ENCODE measurements at regions not wholly inside any gene's neighbourhood (a gene's known extent, or its start where the extent isn't known, plus 50 kb on each side); places are given as distances from the start of the nearest gene placed in this dataset.

DNA sequence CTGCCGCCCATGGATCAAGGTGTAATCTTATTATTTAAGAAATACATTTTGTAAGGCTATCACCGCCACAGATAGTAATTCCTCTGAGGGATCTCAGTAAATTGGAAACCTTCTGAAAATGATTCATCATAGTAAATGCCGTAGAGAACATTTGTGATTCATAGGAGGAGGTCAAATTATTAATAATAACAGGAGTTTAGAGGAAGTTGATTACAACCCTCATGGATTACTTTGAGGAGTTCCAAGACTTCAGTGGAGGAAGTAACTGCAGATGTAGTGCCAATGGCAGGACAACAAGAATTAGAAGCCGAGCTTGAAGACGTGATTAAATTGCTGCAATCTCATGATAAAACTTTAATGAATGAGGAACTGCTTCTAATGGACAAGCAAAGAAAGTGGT, 280.1 kb downstream of the PTPRC start:
- Histone ChIP-seq H3K27me3 (no peaks in the 10 kb centered on the region), H3K4me1 (no peaks in the 10 kb centered on the region), H3K36me3 (no peaks in the 10 kb centered on the region), H3K27ac (no peak overlapping the region), H3K4me3 (no peak overlapping the region), H3K9me3 (no peaks in the 10 kb centered on the region)
- intact Hi-C loops (cut with DNase I), result no loop called here
- TF ChIP-seq POLR2A (IDR thresholded peaks at IDR 0.05), result no peak
- TF ChIP-seq, protein P1, sequence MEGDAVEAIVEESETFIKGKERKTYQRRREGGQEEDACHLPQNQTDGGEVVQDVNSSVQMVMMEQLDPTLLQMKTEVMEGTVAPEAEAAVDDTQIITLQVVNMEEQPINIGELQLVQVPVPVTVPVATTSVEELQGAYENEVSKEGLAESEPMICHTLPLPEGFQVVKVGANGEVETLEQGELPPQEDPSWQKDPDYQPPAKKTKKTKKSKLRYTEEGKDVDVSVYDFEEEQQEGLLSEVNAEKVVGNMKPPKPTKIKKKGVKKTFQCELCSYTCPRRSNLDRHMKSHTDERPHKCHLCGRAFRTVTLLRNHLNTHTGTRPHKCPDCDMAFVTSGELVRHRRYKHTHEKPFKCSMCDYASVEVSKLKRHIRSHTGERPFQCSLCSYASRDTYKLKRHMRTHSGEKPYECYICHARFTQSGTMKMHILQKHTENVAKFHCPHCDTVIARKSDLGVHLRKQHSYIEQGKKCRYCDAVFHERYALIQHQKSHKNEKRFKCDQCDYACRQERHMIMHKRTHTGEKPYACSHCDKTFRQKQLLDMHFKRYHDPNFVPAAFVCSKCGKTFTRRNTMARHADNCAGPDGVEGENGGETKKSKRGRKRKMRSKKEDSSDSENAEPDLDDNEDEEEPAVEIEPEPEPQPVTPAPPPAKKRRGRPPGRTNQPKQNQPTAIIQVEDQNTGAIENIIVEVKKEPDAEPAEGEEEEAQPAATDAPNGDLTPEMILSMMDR (IDR thresholded peaks at IDR 0.05), result no peak
- no peak for DNase-seq
- 46 to 50% methylated on average over 5 of the region's 5 CpGs for WGBS, 2 donors

DNA sequence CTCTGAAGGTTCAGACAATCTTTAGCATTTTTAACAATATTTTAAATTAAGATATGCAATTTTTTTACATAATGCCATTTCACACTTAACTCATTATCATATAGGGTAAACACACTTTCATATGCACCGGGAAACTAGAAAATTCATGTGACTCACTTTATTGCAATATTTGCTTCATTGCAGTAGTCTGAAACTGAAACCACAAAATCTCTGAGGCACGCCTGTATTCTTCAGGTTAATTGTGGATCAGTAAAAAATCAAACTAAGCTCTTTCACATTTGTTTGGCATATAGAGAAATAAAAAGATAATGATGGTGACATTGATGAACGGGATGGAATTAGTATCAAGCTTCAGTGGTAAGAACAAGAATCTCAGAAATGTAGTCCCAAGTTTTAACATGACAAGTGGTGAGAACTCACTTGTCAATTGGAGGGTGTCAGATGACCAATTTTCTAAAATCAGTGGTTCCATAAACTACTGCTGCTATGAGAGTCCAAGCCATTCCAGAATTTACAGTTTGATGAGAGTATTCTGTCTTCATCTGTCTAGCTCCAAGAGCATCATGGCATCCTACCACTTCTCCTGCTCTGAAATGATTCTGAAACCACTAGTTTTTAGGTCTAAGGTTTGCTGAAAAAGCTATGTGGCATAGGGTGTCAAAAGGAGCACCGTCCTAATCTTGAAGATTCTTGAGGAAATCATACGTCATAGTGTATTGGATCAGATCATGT, 281.0 kb downstream of the PTPRC start:
- DNase-seq, result no peak
- no peaks in the 10 kb centered on the region for H3K27me3 ChIP-seq
- intact Hi-C loops (cut with DNase I), result no loop called here
- H3K27ac ChIP-seq, result no peak overlapping the region
- TF ChIP-seq POLR2A (IDR thresholded peaks at IDR 0.05), result no peak
- TF ChIP-seq, protein P1 (IDR thresholded peaks at IDR 0.05), result no peak
- WGBS, 2 donors, result 52 to 64% methylated on average over 5 of the region's 5 CpGs
- peak overlapping the region in 1 of 4 donors; percentile 6 for H3K4me3 ChIP-seq
- H3K4me1 ChIP-seq, result no peaks in the 10 kb centered on the region
- no peaks in the 10 kb centered on the region for H3K36me3 ChIP-seq
- H3K9me3 ChIP-seq, result no peaks in the 10 kb centered on the region

DNA sequence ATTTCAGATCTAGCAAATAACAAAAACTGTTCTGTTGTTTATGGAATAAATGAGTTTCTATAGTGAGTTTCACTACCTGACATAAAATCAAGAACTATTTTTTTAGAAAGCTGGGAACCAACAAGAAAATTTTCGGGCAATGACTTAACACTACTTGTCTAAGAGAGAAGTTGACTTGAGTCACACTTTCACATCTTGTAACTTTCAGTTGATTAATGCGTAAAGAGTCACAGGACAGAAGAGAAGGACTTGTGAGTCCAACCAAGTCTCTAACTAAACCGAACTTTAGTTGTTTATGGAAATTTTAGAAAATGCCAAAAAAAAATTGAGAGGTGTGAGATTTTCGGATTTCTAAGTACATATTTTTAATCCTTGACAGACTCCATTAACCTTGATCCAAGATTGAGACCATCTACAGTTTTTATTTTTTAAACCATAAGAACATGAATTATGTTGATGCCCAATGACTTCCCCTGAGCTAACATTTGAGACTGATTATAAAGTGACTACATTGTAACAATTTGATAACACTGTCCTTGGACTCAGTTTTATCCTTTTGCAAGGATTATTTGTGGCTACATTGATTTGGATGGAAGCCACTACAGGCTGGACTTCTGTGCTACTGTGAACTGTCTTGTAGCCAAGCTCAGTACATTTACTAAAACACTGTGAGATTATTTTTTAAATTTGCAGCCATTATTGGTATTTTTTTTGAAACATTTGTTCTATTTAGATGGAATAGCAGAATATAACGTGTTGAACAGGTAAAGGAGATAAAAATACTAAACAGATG, 284.0 kb downstream of the PTPRC start:
- H3K4me3 ChIP-seq, result no peak overlapping the region
- H3K9me3 ChIP-seq, result no peaks in the 10 kb centered on the region
- 62 to 71% methylated on average over 5 of the region's 5 CpGs for WGBS, 2 donors
- H3K27me3 ChIP-seq, result no peaks in the 10 kb centered on the region
- no peak for TF ChIP-seq POLR2A (IDR thresholded peaks at IDR 0.05)
- TF ChIP-seq, protein P1 (IDR thresholded peaks at IDR 0.05), result no peak
- no peaks in the 10 kb centered on the region for H3K36me3 ChIP-seq
- intact Hi-C loops (cut with DNase I), result no loop called here
- H3K27ac ChIP-seq, result no peak overlapping the region
- DNase-seq, result no peak
- H3K4me1 ChIP-seq, result no peaks in the 10 kb centered on the region

DNA sequence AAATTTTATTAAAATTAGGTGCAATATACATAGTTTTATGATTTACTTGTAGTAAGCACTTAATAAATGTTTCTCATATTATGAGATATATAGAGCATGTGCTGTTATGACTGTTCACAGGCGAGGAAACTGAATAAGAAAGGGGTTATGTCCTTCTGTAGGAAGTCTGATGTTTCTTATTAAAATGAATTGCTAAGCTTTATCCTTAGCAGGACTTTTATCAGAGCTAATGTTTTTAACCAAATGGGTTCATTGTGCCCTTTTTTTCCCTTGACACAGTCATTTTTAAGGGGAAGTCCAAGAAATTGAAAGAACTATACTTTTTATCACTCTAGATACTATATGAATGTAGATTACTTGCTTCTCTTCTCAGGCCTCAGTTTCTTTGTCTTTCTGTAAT, 285.2 kb downstream of the PTPRC start:
- 52 to 64% methylated on average over 1 of the region's 1 CpG for WGBS, 2 donors
- DNase-seq, result no peak
- Histone ChIP-seq H3K9me3 (no peaks in the 10 kb centered on the region), H3K4me3 (no peak overlapping the region), H3K27me3 (no peaks in the 10 kb centered on the region), H3K27ac (no peak overlapping the region), H3K4me1 (no peaks in the 10 kb centered on the region), H3K36me3 (no peaks in the 10 kb centered on the region)
- TF ChIP-seq, protein P1 (IDR thresholded peaks at IDR 0.05), result no peak
- TF ChIP-seq POLR2A (IDR thresholded peaks at IDR 0.05), result no peak
- intact Hi-C loops (cut with DNase I), result no loop called here

GRCh38 chr1:198925567-198925966, 286.7 kb downstream of the PTPRC start:
- intact Hi-C loops (cut with DNase I), result no loop called here
- TF ChIP-seq, protein P1 (IDR thresholded peaks at IDR 0.05), result no peak
- no peak for TF ChIP-seq POLR2A (IDR thresholded peaks at IDR 0.05)

More at GRCh38 chr1:198925567-198925966, 286.7 kb downstream of the PTPRC start:
- Histone ChIP-seq H3K27me3 (no peaks in the 10 kb centered on the region), H3K9me3 (no peaks in the 10 kb centered on the region), H3K4me1 (no peaks in the 10 kb centered on the region), H3K27ac (no peak overlapping the region), H3K36me3 (no peaks in the 10 kb centered on the region), H3K4me3 (no peak overlapping the region)
- DNase-seq, result no peak
